WTC11 (cell line): ENCODE measurements at regions not wholly inside any gene's neighbourhood (a gene's known extent, or its start where the extent isn't known, plus 50 kb on each side); places are given as distances from the start of the nearest gene placed in this dataset.

Experiments used
- ATAC-seq: fragments of 200-7000 bp; cut with Tn5 transposase; 2 replicates; pipeline ENCODE4 v1.10.0; 2021; ENCODE audit warnings: mild to moderate bottlenecking, moderate library complexity
- CTCF ChIA-PET: fragments of 300-600 bp; sonication (Branson Sonifier 250); formaldehyde crosslinking; loops from one replicate; lab custom pipeline; 2021; ENCODE audit warnings: antibody characterized with exemption; lab: Charles Lee
- POLR2A ChIA-PET: fragments of 350-600 bp; sonication (Branson Sonifier 250); formaldehyde crosslinking; loops from one replicate; lab custom pipeline; 2021; ENCODE audit warnings: antibody characterized with exemption; lab: Charles Lee
- DNase-seq: peaks from one replicate; pipeline ENCODE4 v3.0.0; 2021; ENCODE audit warnings: low spot score
- H3K27ac Mint-ChIP-seq: 2 replicates; pipeline ENCODE4 v1.8.0; 2021; ENCODE audit warnings: mixed read lengths
- H3K27me3 Mint-ChIP-seq: 2 replicates; pipeline ENCODE4 v1.8.0; 2021; ENCODE audit warnings: low read depth, mild to moderate bottlenecking, moderate library complexity, mixed read lengths
- H3K36me3 Mint-ChIP-seq: 2 replicates; pipeline ENCODE4 v1.8.0; 2021; ENCODE audit warnings: mixed read lengths
- H3K4me1 Mint-ChIP-seq: 2 replicates; pipeline ENCODE4 v1.8.0; 2022; ENCODE audit warnings: mixed read lengths
- H3K4me3 Mint-ChIP-seq: 2 replicates; pipeline ENCODE4 v1.8.0; 2021; ENCODE audit warnings: mild to moderate bottlenecking, moderate library complexity, mixed read lengths
- H3K9me3 Mint-ChIP-seq: 2 replicates; pipeline ENCODE4 v1.8.0; 2021; ENCODE audit warnings: mixed read lengths
- ATF1 ChIP-seq: sonication (generic); formaldehyde crosslinking; IDR thresholded peaks from 2 replicates; pipeline ENCODE4 v1.8.1; 2023; ENCODE audit warnings: mild to moderate bottlenecking, moderate library complexity, missing genetic modification reagents
- CBFB ChIP-seq: sonication (generic); formaldehyde crosslinking; IDR thresholded peaks from 2 replicates; pipeline ENCODE4 v1.8.1; 2022; ENCODE audit warnings: mild to moderate bottlenecking, low read depth, missing genetic modification reagents
- CREM ChIP-seq: sonication (generic); formaldehyde crosslinking; IDR thresholded peaks from 2 replicates; pipeline ENCODE4 v1.8.1; 2022; ENCODE audit warnings: mild to moderate bottlenecking, missing genetic modification reagents, moderate library complexity
- E2F5 ChIP-seq: sonication (generic); formaldehyde crosslinking; IDR thresholded peaks from 2 replicates; pipeline ENCODE4 v1.8.1; 2022; ENCODE audit warnings: mild to moderate bottlenecking, moderate library complexity, missing genetic modification reagents
- FOXJ3 ChIP-seq: sonication (generic); formaldehyde crosslinking; IDR thresholded peaks from 2 replicates; pipeline ENCODE4 v1.9.0; 2021; ENCODE audit warnings: missing genetic modification reagents, mild to moderate bottlenecking, borderline replicate concordance
- HMGA2 ChIP-seq: fragments of 250-450 bp; sonication (Bioruptor Pico); IDR thresholded peaks from 2 replicates; pipeline ENCODE4 v1.4.0; 2021; ENCODE audit warnings: mild to moderate bottlenecking, moderate library complexity
- JUN ChIP-seq: sonication (generic); formaldehyde crosslinking; IDR thresholded peaks from 2 replicates; pipeline ENCODE4 v1.8.0; 2023; ENCODE audit warnings: mild to moderate bottlenecking, missing genetic modification reagents
- KAT7 ChIP-seq: sonication (generic); formaldehyde crosslinking; IDR thresholded peaks from 2 replicates; pipeline ENCODE4 v1.8.1; 2023; ENCODE audit warnings: missing genetic modification reagents, mild to moderate bottlenecking, borderline replicate concordance
- MLX ChIP-seq: sonication (generic); formaldehyde crosslinking; IDR thresholded peaks from 2 replicates; pipeline ENCODE4 v1.8.1; 2023; ENCODE audit warnings: mild to moderate bottlenecking, missing genetic modification reagents, moderate library complexity
- MXD4 ChIP-seq: fragments of 250-450 bp; sonication (Bioruptor Pico); IDR thresholded peaks from 2 replicates; pipeline ENCODE4 v1.8.0; 2021; ENCODE audit warnings: mild to moderate bottlenecking, moderate library complexity, borderline replicate concordance
- MYBL2 ChIP-seq: sonication (generic); formaldehyde crosslinking; IDR thresholded peaks from 2 replicates; pipeline ENCODE4 v1.8.1; 2023; ENCODE audit warnings: mild to moderate bottlenecking, moderate library complexity, missing genetic modification reagents
- NFYB ChIP-seq: sonication (generic); formaldehyde crosslinking; conservative IDR thresholded peaks from 2 replicates; pipeline ENCODE4 v1.8.0; 2022; ENCODE audit warnings: low read depth, missing genetic modification reagents
- PRDM15 ChIP-seq: sonication (generic); formaldehyde crosslinking; IDR thresholded peaks from 2 replicates; pipeline ENCODE4 v1.8.0; 2022; ENCODE audit warnings: missing genetic modification reagents
- PRRX2 ChIP-seq: fragments of 250-450 bp; sonication (Bioruptor Pico); IDR thresholded peaks from 2 replicates; pipeline ENCODE4 v1.8.0; 2021; ENCODE audit warnings: mild to moderate bottlenecking
- RELA ChIP-seq: sonication (generic); formaldehyde crosslinking; IDR thresholded peaks from 2 replicates; pipeline ENCODE4 v1.8.1; 2022; ENCODE audit warnings: missing genetic modification reagents, mild to moderate bottlenecking, borderline replicate concordance
- SMAD3 ChIP-seq: sonication (generic); formaldehyde crosslinking; IDR thresholded peaks from 2 replicates; pipeline ENCODE4 v1.8.0; 2022; ENCODE audit warnings: missing genetic modification reagents, mild to moderate bottlenecking, borderline replicate concordance
- STAT6 ChIP-seq: sonication (generic); formaldehyde crosslinking; conservative IDR thresholded peaks from 2 replicates; pipeline ENCODE4 v1.8.1; 2023; ENCODE audit warnings: mild to moderate bottlenecking, low read depth, missing genetic modification reagents, moderate library complexity
- TEAD1 ChIP-seq: sonication (generic); formaldehyde crosslinking; IDR thresholded peaks from 2 replicates; pipeline ENCODE4 v1.8.0; 2022; ENCODE audit warnings: mild to moderate bottlenecking, missing genetic modification reagents
- ZNF121 ChIP-seq: sonication (generic); formaldehyde crosslinking; IDR thresholded peaks from 2 replicates; pipeline ENCODE4 v1.8.0; 2023; ENCODE audit warnings: missing genetic modification reagents
- ZNF219 ChIP-seq: sonication (generic); formaldehyde crosslinking; IDR thresholded peaks from 2 replicates; pipeline ENCODE4 v1.8.0; 2023; ENCODE audit warnings: missing genetic modification reagents, mild to moderate bottlenecking, borderline replicate concordance
- ZNF281 ChIP-seq: sonication (generic); formaldehyde crosslinking; IDR thresholded peaks from 2 replicates; pipeline ENCODE4 v1.8.0; 2023; ENCODE audit warnings: mild to moderate bottlenecking, missing genetic modification reagents
- TF ChIP-seq, protein P1 (sequence below): sonication (generic); formaldehyde crosslinking; IDR thresholded peaks from 2 replicates; pipeline ENCODE4 v1.8.0; 2022; ENCODE audit warnings: mild to moderate bottlenecking, missing genetic modification reagents
- TF ChIP-seq, protein P2 (sequence below): sonication (generic); formaldehyde crosslinking; IDR thresholded peaks from 2 replicates; pipeline ENCODE4 v1.8.0; 2022; ENCODE audit warnings: mild to moderate bottlenecking, missing genetic modification reagents

DNA sequence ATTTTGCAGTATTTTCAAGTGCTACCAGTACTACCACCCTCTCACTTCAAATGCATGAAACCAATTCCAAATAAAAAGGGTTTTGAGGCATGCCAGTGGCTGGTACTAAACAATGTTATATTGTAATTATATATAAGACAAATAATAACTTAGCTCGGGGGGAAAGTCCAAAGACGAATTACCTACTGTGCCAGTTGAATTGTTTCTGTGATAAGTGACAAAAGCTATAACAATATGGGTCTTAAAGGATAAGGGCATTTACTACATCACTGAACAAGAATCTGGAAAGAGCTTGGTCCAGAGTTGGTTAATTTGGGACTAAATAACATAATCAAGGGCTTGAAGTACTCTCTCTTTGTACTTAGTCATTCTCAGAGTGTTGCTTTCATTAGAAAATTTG, 404.7 kb upstream of the CHAC2 start:
- ATAC-seq: no peak
- no peak for DNase-seq
- Mint-ChIP-seq H3K36me3 (peaks cover 23% of the 10 kb centered on the region), H3K4me1 (no peaks in the 10 kb centered on the region), H3K4me3 (no peak overlapping the region), H3K27ac (no peak overlapping the region), H3K27me3 (no peaks in the 10 kb centered on the region), H3K9me3 (peaks cover 54% of the 10 kb centered on the region)
- ChIA-PET POLR2A (no interaction called here), CTCF (no interaction called here)
- no peak for TF ChIP-seq CREM (CRISPR knock-in tag)
- no peak for TF ChIP-seq PRDM15
- no peak for TF ChIP-seq PRRX2 (CRISPR knock-in tag)
- no peak for TF ChIP-seq MXD4 (CRISPR knock-in tag)
- no peak for TF ChIP-seq MYBL2 (CRISPR knock-in tag)
- no peak for TF ChIP-seq NFYB (CRISPR knock-in tag)
- TF ChIP-seq HMGA2 (CRISPR knock-in tag): no peak
- TF ChIP-seq ZNF219 (CRISPR knock-in tag): no peak
- TF ChIP-seq FOXJ3 (CRISPR knock-in tag): no peak
- no peak for TF ChIP-seq SMAD3

DNA sequence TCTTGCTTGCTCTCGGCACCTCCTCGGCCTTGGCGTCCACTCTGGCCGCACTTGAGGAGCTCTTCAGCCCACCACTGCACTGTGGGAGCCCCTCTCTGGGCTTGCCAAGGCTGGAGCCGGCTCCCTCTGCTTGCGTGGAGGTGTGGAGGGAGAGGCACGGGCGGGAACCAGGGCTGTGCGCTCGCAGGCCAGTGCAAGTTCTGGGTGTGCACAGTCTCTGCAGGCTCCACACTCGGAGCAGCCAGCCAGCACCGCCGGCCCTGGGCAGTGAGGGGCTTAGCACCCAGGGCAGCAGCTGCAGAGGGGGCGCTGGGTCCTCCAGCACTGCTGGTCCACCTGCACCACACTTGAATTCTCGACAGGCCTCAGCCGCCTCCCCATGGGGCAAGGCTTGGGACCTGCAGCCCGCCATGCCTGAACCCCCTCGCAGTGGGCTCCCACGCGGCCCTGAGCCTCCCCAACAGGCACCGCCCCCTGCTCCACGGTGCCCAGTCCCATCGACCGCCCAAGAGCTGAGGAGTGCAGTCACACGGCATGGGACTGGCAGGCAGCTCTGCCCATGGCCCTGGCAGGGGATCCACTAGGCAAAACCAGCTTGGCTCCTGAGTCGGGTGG, 411.2 kb upstream of the CHAC2 start:
- H3K9me3 Mint-ChIP-seq: peaks cover 61% of the 10 kb centered on the region
- ATAC-seq (no peak), DNase-seq (peak; percentile 19)
- H3K27me3 Mint-ChIP-seq: no peaks in the 10 kb centered on the region
- H3K4me3 Mint-ChIP-seq: no peak overlapping the region
- H3K27ac Mint-ChIP-seq: no peak overlapping the region
- POLR2A ChIA-PET: no interaction called here
- no peak for TF ChIP-seq ATF1 (CRISPR knock-in tag)
- TF ChIP-seq RELA (CRISPR knock-in tag): no peak
- no peak for TF ChIP-seq E2F5
- no peak for TF ChIP-seq ZNF281
- TF ChIP-seq JUN (CRISPR knock-in tag): no peak
- no peak for TF ChIP-seq CBFB (CRISPR knock-in tag)
- no peak for TF ChIP-seq TEAD1 (CRISPR knock-in tag)
- no peak for TF ChIP-seq STAT6 (CRISPR knock-in tag)
- no peak for TF ChIP-seq MLX
- TF ChIP-seq, protein P1, sequence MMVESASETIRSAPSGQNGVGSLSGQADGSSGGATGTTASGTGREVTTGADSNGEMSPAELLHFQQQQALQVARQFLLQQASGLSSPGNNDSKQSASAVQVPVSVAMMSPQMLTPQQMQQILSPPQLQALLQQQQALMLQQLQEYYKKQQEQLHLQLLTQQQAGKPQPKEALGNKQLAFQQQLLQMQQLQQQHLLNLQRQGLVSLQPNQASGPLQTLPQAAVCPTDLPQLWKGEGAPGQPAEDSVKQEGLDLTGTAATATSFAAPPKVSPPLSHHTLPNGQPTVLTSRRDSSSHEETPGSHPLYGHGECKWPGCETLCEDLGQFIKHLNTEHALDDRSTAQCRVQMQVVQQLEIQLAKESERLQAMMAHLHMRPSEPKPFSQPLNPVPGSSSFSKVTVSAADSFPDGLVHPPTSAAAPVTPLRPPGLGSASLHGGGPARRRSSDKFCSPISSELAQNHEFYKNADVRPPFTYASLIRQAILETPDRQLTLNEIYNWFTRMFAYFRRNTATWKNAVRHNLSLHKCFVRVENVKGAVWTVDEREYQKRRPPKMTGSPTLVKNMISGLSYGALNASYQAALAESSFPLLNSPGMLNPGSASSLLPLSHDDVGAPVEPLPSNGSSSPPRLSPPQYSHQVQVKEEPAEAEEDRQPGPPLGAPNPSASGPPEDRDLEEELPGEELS: no peak
- TF ChIP-seq, protein P2, sequence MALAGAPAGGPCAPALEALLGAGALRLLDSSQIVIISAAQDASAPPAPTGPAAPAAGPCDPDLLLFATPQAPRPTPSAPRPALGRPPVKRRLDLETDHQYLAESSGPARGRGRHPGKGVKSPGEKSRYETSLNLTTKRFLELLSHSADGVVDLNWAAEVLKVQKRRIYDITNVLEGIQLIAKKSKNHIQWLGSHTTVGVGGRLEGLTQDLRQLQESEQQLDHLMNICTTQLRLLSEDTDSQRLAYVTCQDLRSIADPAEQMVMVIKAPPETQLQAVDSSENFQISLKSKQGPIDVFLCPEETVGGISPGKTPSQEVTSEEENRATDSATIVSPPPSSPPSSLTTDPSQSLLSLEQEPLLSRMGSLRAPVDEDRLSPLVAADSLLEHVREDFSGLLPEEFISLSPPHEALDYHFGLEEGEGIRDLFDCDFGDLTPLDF (CRISPR knock-in tag): no peak
- no peak for TF ChIP-seq KAT7 (CRISPR knock-in tag)
- no peak for TF ChIP-seq ZNF121 (CRISPR knock-in tag)
- H3K36me3 Mint-ChIP-seq: peaks cover 52% of the 10 kb centered on the region
- H3K4me1 Mint-ChIP-seq: no peaks in the 10 kb centered on the region
- CTCF ChIA-PET: no interaction called here
